Keratinocyte (primary cell): ENCODE measurements at regions not wholly inside any gene's neighbourhood (a gene's known extent, or its start where the extent isn't known, plus 50 kb on each side); places are given as distances from the start of the nearest gene placed in this dataset.

Experiments
- EZH2 ChIP-seq: IDR thresholded peaks from one replicate; pipeline ENCODE4 v1.6.1; 2012; ENCODE audit warnings: inconsistent platforms, mild to moderate bottlenecking, low read length, moderate library complexity
- TF ChIP-seq, protein P1 (sequence below), 3 experiments: IDR thresholded peaks in 1 of 3; conservative IDR thresholded peaks in 1 of 3; optimal IDR thresholded peaks in 1 of 3; 2 replicates in 2 of 3; 3 replicates in 1 of 3; pipeline versions ENCODE3 to v1.5.1; 2011; ENCODE audit warnings: low read length in 3 of 3, mild to moderate bottlenecking in 3 of 3, moderate library complexity in 2 of 3, control low read depth in 1 of 3, inconsistent platforms in 1 of 3; ENCODE audit not compliant: insufficient read depth in 2 of 3; ENCODE audit errors: extremely low read depth in 1 of 3

DNA sequence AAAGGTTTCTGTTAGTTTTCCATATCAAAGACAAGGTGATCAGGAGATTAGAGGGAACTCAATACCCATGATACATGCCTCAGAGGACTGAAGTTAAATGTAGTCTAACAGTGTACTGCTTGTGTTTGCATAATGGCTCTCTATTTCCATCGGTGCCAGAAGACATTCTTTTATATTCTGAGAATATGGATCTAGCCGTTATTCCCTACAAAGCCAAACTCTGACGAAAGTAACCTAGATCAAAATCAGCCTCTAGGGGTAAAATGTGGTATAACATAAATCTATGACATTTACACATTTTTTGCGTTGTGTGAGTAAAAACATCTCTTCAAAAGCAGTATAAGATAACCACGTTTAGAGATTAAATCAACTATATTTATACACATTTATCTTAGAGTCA, 2232.7 kb downstream of the PCDH9 start:
- TF ChIP-seq, protein P1, sequence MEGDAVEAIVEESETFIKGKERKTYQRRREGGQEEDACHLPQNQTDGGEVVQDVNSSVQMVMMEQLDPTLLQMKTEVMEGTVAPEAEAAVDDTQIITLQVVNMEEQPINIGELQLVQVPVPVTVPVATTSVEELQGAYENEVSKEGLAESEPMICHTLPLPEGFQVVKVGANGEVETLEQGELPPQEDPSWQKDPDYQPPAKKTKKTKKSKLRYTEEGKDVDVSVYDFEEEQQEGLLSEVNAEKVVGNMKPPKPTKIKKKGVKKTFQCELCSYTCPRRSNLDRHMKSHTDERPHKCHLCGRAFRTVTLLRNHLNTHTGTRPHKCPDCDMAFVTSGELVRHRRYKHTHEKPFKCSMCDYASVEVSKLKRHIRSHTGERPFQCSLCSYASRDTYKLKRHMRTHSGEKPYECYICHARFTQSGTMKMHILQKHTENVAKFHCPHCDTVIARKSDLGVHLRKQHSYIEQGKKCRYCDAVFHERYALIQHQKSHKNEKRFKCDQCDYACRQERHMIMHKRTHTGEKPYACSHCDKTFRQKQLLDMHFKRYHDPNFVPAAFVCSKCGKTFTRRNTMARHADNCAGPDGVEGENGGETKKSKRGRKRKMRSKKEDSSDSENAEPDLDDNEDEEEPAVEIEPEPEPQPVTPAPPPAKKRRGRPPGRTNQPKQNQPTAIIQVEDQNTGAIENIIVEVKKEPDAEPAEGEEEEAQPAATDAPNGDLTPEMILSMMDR (optimal IDR thresholded peaks at IDR 0.05 in 1 of 3, IDR thresholded peaks at IDR 0.05 in 1 of 3, conservative IDR thresholded peaks at IDR 0.05 in 1 of 3; ENCODE audit: extremely low read depth in 1 of 3, insufficient read depth in 2 of 3, low read length in 3 of 3) = no peak
- TF ChIP-seq EZH2 = no peak
